A549 (cell line): ENCODE measurements at regions not wholly inside any gene's neighbourhood (a gene's known extent, or its start where the extent isn't known, plus 50 kb on each side); places are given as distances from the start of the nearest gene placed in this dataset.

ENCODE experiments used
- ATAC-seq, 2 experiments: fragments of 200-7000 bp in 1 of 2; fragments of >200 bp in 1 of 2; cut with Nextera tagmentation in 1 of 2; cut with Tn5 transposase in 1 of 2; 3 replicates each; pipeline versions ENCODE4 v1.8.0 to v1.9.1; 2018 to 2020; ENCODE audit warnings: mild to moderate bottlenecking in 1 of 2, moderate library complexity in 1 of 2
- CTCF ChIA-PET: fragments of 300-600 bp; sonication (Branson Sonifier 250); formaldehyde crosslinking; extraction: SDS; loops from one replicate; lab custom pipeline; 2021; ENCODE audit warnings: antibody characterized with exemption, inconsistent platforms; lab: Yijun Ruan, JAX
- POLR2A ChIA-PET: fragments of 350-600 bp; formaldehyde crosslinking; extraction: SDS; loops from one replicate; lab custom pipeline; 2021; ENCODE audit warnings: antibody characterized with exemption, inconsistent platforms; lab: Yijun Ruan, JAX
- DNase-seq, 2 experiments: peaks; one replicate each; pipeline versions ENCODE4 v3.0.0 to v3.0.0-alpha.2; 2011 to 2016; ENCODE audit warnings: low read depth in 1 of 2, low spot score in 1 of 2
- FAIRE-seq: peaks from 2 replicates; lab custom pipeline; 2011; peaks lifted over from hg19 to GRCh38; lab: Jason Lieb, UNC
- H3K27ac ChIP-seq, 2 experiments: fragments of >200 bp; sonication (Bioruptor Twin); formaldehyde crosslinking; 3 replicates each; pipeline ENCODE4 v1.5.1; 2016 to 2017
- H3K4me1 ChIP-seq: fragments of >200 bp; sonication (Bioruptor Twin); formaldehyde crosslinking; 3 replicates; pipeline ENCODE4 v1.6.1; 2016
- H3K4me2 ChIP-seq: fragments of >200 bp; sonication (Bioruptor Twin); formaldehyde crosslinking; 3 replicates; pipeline ENCODE4 v1.6.1; 2016
- H3K4me3 ChIP-seq: fragments of >200 bp; sonication (Bioruptor Twin); formaldehyde crosslinking; 3 replicates; pipeline ENCODE4 v1.5.1; 2016
- H3K9me3 ChIP-seq: fragments of >200 bp; sonication (Bioruptor Twin); formaldehyde crosslinking; 3 replicates; pipeline ENCODE4 v1.6.1; 2016
- CBX8 ChIP-seq: fragments of 200-600 bp; sonication (generic); IDR thresholded peaks from 2 replicates; pipeline ENCODE4 v1.6.1; 2016
- CHD2 ChIP-seq: fragments of 150-350 bp; IDR thresholded peaks from 2 replicates; pipeline ENCODE4 v1.6.1; 2014; ENCODE audit warnings: low read length; ENCODE audit not compliant: partially characterized antibody
- CHD4 ChIP-seq: fragments of 200-600 bp; sonication (generic); IDR thresholded peaks from 2 replicates; pipeline ENCODE4 v1.6.1; 2016; ENCODE audit warnings: antibody characterized with exemption, mild to moderate bottlenecking, borderline replicate concordance
- EHF ChIP-seq: fragments of 250-450 bp; sonication (Bioruptor Pico); IDR thresholded peaks from 2 replicates; pipeline ENCODE4 v1.5.0; 2020; ENCODE audit warnings: mild to moderate bottlenecking
- EP300 ChIP-seq, 2 experiments: fragments of >200 bp; sonication (Bioruptor Twin); formaldehyde crosslinking; IDR thresholded peaks; 2 replicates in 1 of 2; 3 replicates in 1 of 2; pipeline ENCODE4 v1.6.1; 2016 to 2017
- FOXS1 ChIP-seq: fragments of 250-450 bp; sonication (Bioruptor Pico); IDR thresholded peaks from 2 replicates; pipeline ENCODE4 v1.5.0; 2020; ENCODE audit warnings: mild to moderate bottlenecking, moderate library complexity
- GATA3 ChIP-seq: IDR thresholded peaks from 2 replicates; pipeline ENCODE4 v1.6.1; 2012; ENCODE audit warnings: borderline replicate concordance
- HEYL ChIP-seq: fragments of 250-450 bp; sonication (Bioruptor Pico); IDR thresholded peaks from 2 replicates; pipeline ENCODE4 v1.8.0; 2021; ENCODE audit warnings: mild to moderate bottlenecking, moderate library complexity
- HOXA7 ChIP-seq: fragments of 250-450 bp; sonication (Bioruptor Pico); IDR thresholded peaks from 2 replicates; pipeline ENCODE4 v1.5.0; 2020; ENCODE audit warnings: mild to moderate bottlenecking, moderate library complexity
- HOXB13 ChIP-seq: fragments of 250-450 bp; sonication (Bioruptor Pico); IDR thresholded peaks from 2 replicates; pipeline ENCODE4 v1.5.0; 2020; ENCODE audit warnings: low read depth, mild to moderate bottlenecking, moderate library complexity
- MAFK ChIP-seq: fragments of 450-650 bp; IDR thresholded peaks from 2 replicates; pipeline ENCODE4 v1.6.1; 2014; ENCODE audit not compliant: partially characterized antibody
- NFE2L2 ChIP-seq: fragments of 150-350 bp; conservative IDR thresholded peaks from 2 replicates; pipeline ENCODE4 v1.6.1; 2014; ENCODE audit warnings: low read length
- NPAS2 ChIP-seq: fragments of 250-450 bp; sonication (Bioruptor Pico); IDR thresholded peaks from 2 replicates; pipeline ENCODE4 v1.8.0; 2022; ENCODE audit warnings: mild to moderate bottlenecking, moderate library complexity, borderline replicate concordance
- RARB ChIP-seq: fragments of 250-450 bp; sonication (Bioruptor Pico); IDR thresholded peaks from 2 replicates; pipeline ENCODE4 v1.8.0; 2021; ENCODE audit warnings: mild to moderate bottlenecking, moderate library complexity
- TFCP2L1 ChIP-seq: fragments of 250-450 bp; sonication (Bioruptor Pico); IDR thresholded peaks from 2 replicates; pipeline ENCODE4 v1.5.0; 2021; ENCODE audit warnings: mild to moderate bottlenecking
- TP53 ChIP-seq: fragments of 250-450 bp; sonication (Bioruptor Pico); IDR thresholded peaks from 2 replicates; pipeline ENCODE4 v1.5.0; 2021; ENCODE audit warnings: mild to moderate bottlenecking, moderate library complexity
- ZC3H11A ChIP-seq: fragments of 450-650 bp; IDR thresholded peaks from 2 replicates; pipeline ENCODE4 v1.6.1; 2014; ENCODE audit warnings: antibody characterized with exemption, mild to moderate bottlenecking
- ZSCAN20 ChIP-seq: fragments of 250-450 bp; sonication (Bioruptor Pico); IDR thresholded peaks from 2 replicates; pipeline ENCODE4 v1.8.0; 2022; ENCODE audit warnings: mild to moderate bottlenecking, moderate library complexity
- WGBS: methylation state at CpG from one replicate; pipeline ENCODE4 v1.1.6; 2017; ENCODE audit errors: missing lambda C conversion rate; 5-methylcytosine and 5-hydroxymethylcytosine counted together
- TF ChIP-seq, protein P1 (sequence below): fragments of 200-600 bp; sonication (generic); IDR thresholded peaks from 2 replicates; pipeline ENCODE4 v1.6.1; 2016; ENCODE audit warnings: antibody characterized with exemption, mild to moderate bottlenecking, moderate library complexity
- TF ChIP-seq, protein P2 (sequence below): fragments of 150-350 bp; IDR thresholded peaks from 2 replicates; pipeline ENCODE4 v1.6.1; 2014; ENCODE audit warnings: low read depth, mild to moderate bottlenecking, low read length
- TF ChIP-seq, protein P3 (sequence below): fragments of >200 bp; sonication (Bioruptor Twin); formaldehyde crosslinking; IDR thresholded peaks from 2 replicates; pipeline ENCODE4 v1.6.1; 2016
- TF ChIP-seq, protein P4 (sequence below): IDR thresholded peaks from 2 replicates; pipeline ENCODE4 v1.6.1; 2012; ENCODE audit warnings: low read depth, borderline replicate concordance
- TF ChIP-seq, protein P5 (sequence below): IDR thresholded peaks from 2 replicates; pipeline ENCODE4 v1.6.1; 2012

DNA sequence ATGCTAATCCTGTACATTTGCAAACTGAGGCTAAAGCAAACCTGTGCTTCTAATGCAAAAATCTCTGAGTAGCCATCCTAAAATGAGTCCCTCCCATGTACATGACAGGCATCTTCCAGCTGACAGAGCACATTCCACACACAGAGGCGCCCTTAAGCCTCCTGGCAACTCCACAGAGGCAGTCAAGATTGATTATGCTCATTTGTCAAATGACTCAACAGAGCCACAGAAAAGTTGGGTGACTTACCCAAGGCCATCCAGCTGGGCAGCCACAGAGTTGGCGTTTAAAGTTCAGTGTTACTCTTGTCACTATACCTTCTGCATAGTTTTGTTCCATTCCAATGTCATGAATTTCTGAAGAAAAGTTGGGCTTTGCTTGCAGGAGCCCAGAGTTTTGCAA lies 394.6 kb upstream of the FGF13 start:
- H3K27ac ChIP-seq, result no peak overlapping the region
- CTCF ChIA-PET, result no interaction called here
- ATAC-seq (no peak), DNase-seq (no peak), FAIRE-seq (no peak)
- H3K4me2 ChIP-seq, result no peak overlapping the region
- 0% methylated on average over 2 of the region's 2 CpGs for WGBS
- no peak for TF ChIP-seq CHD4
- TF ChIP-seq HEYL (CRISPR knock-in tag), result no peak
- TF ChIP-seq FOXS1 (CRISPR knock-in tag), result no peak
- no peak for TF ChIP-seq RARB
- TF ChIP-seq EP300 (IDR thresholded peaks at IDR 0.05), result no peak
- TF ChIP-seq GATA3, result no peak
- TF ChIP-seq NPAS2 (CRISPR knock-in tag), result no peak
- TF ChIP-seq ZC3H11A, result no peak
- no peak for TF ChIP-seq CBX8
- TF ChIP-seq, protein P1, sequence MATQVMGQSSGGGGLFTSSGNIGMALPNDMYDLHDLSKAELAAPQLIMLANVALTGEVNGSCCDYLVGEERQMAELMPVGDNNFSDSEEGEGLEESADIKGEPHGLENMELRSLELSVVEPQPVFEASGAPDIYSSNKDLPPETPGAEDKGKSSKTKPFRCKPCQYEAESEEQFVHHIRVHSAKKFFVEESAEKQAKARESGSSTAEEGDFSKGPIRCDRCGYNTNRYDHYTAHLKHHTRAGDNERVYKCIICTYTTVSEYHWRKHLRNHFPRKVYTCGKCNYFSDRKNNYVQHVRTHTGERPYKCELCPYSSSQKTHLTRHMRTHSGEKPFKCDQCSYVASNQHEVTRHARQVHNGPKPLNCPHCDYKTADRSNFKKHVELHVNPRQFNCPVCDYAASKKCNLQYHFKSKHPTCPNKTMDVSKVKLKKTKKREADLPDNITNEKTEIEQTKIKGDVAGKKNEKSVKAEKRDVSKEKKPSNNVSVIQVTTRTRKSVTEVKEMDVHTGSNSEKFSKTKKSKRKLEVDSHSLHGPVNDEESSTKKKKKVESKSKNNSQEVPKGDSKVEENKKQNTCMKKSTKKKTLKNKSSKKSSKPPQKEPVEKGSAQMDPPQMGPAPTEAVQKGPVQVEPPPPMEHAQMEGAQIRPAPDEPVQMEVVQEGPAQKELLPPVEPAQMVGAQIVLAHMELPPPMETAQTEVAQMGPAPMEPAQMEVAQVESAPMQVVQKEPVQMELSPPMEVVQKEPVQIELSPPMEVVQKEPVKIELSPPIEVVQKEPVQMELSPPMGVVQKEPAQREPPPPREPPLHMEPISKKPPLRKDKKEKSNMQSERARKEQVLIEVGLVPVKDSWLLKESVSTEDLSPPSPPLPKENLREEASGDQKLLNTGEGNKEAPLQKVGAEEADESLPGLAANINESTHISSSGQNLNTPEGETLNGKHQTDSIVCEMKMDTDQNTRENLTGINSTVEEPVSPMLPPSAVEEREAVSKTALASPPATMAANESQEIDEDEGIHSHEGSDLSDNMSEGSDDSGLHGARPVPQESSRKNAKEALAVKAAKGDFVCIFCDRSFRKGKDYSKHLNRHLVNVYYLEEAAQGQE, result no peak
- no peak for TF ChIP-seq CHD2
- TF ChIP-seq MAFK, result no peak
- TF ChIP-seq, protein P2, sequence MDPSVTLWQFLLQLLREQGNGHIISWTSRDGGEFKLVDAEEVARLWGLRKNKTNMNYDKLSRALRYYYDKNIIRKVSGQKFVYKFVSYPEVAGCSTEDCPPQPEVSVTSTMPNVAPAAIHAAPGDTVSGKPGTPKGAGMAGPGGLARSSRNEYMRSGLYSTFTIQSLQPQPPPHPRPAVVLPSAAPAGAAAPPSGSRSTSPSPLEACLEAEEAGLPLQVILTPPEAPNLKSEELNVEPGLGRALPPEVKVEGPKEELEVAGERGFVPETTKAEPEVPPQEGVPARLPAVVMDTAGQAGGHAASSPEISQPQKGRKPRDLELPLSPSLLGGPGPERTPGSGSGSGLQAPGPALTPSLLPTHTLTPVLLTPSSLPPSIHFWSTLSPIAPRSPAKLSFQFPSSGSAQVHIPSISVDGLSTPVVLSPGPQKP, result no peak
- TF ChIP-seq HOXA7 (CRISPR knock-in tag), result no peak
- TF ChIP-seq, protein P3, sequence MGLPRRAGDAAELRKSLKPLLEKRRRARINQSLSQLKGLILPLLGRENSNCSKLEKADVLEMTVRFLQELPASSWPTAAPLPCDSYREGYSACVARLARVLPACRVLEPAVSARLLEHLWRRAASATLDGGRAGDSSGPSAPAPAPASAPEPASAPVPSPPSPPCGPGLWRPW, result no peak
- no peak for TF ChIP-seq EHF (CRISPR knock-in tag)
- TF ChIP-seq, protein P4, sequence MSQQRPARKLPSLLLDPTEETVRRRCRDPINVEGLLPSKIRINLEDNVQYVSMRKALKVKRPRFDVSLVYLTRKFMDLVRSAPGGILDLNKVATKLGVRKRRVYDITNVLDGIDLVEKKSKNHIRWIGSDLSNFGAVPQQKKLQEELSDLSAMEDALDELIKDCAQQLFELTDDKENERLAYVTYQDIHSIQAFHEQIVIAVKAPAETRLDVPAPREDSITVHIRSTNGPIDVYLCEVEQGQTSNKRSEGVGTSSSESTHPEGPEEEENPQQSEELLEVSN, result no peak
- no peak for TF ChIP-seq HOXB13 (CRISPR knock-in tag)
- TF ChIP-seq, all 56 proteins: peak for 0
- H3K4me3 ChIP-seq, result no peak overlapping the region
- POLR2A ChIA-PET, result no interaction called here
- H3K9me3 ChIP-seq, result no peaks in the 10 kb centered on the region
- H3K4me1 ChIP-seq, result no peaks in the 10 kb centered on the region

DNA sequence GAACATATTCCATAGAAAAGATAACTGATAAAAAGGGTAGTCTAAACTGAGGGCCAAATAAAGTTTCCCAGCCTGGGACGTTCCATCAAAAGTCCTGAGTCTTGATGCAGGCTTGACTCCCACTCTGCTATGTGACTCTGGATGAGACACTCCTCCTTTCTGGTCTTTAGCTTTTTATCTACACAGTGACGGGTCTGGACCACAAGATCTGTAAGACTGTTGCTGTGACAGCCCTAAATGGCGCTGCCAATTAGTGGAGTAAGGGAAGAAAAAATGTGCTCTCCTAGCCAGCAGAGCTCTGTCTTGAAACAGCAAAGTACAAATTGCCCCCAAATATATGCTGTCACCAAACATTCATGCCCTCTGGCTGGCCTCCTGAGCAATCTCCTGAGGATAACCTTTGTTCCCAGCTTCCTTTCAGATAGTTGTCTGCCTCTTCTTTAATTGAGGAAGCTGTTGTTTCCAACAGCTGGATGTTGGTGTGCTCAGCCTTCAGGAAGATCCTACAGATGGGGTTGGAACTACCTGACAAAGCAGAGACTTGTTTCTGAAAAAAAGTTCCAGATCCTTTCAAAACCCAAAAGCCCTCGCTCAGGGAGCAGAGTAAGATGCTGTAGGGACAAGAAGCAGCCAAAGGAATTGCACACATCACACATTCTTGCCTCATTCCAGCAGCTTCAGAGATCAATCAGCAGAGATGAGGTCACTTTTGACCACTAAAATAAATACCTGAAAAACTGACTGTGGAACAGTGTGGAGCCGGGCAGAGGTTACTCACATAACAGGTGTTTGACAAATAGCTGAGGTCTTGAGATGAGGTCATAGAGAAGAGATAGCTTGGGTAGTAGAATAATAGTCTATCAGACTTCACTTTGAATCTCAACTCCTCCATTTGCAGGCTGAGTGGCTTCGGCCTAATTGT lies 383.4 kb upstream of the FGF13 start:
- no peak overlapping the region for H3K4me2 ChIP-seq
- no peaks in the 10 kb centered on the region for H3K4me1 ChIP-seq
- FAIRE-seq, result no peak
- no peaks in the 10 kb centered on the region for H3K9me3 ChIP-seq
- POLR2A ChIA-PET, result no interaction called here
- 8% methylated on average over 6 of the region's 6 CpGs for WGBS
- H3K27ac ChIP-seq, result no peak overlapping the region
- DNase-seq, result no peak
- CTCF ChIA-PET, result no interaction called here
- no peak overlapping the region for H3K4me3 ChIP-seq
- no peak for ATAC-seq
- TF ChIP-seq, protein P5, sequence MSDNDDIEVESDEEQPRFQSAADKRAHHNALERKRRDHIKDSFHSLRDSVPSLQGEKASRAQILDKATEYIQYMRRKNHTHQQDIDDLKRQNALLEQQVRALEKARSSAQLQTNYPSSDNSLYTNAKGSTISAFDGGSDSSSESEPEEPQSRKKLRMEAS, result no peak
- TF ChIP-seq NFE2L2 (no peak), TFCP2L1 (no peak), HOXB13 (CRISPR knock-in tag) (no peak), TP53 (no peak), ZSCAN20 (CRISPR knock-in tag) (no peak)
- TF ChIP-seq, protein P4, result no peak
